Ascending aorta (tissue), 2 donors: ENCODE measurements at regions not wholly inside any gene's neighbourhood (a gene's known extent, or its start where the extent isn't known, plus 50 kb on each side); places are given as distances from the start of the nearest gene placed in this dataset.

Experiments used
- DNase-seq, 2 donors: peaks; one replicate each; pipeline ENCODE4 v3.0.0-alpha.2; 2019; ENCODE audit warnings: low spot score in 2 of 2
- H3K27ac ChIP-seq, 2 donors: fragments of 200-600 bp; sonication (generic); one replicate each; pipeline ENCODE4 v1.5.1; 2016 to 2017; ENCODE audit warnings: mild to moderate bottlenecking in 1 of 2
- H3K27me3 ChIP-seq: fragments of 200-600 bp; sonication (generic); one replicate; pipeline ENCODE4 v1.5.1; 2017
- H3K36me3 ChIP-seq, 2 donors: fragments of 200-600 bp; sonication (generic); one replicate each; pipeline ENCODE4 v1.5.1; 2016
- H3K4me1 ChIP-seq, 2 donors: fragments of 200-600 bp; sonication (generic); one replicate each; pipeline ENCODE4 v1.5.1; 2016 to 2017; ENCODE audit warnings: mild to moderate bottlenecking in 1 of 2
- H3K4me3 ChIP-seq, 2 donors: fragments of 200-600 bp; sonication (generic); one replicate each; pipeline ENCODE4 v1.5.1; 2016 to 2017; ENCODE audit warnings: mild to moderate bottlenecking in 1 of 2
- H3K9me3 ChIP-seq, 2 donors: fragments of 200-600 bp; sonication (generic); one replicate each; pipeline ENCODE4 v1.5.1; 2016
- CTCF ChIP-seq, 3 experiments: fragments of 200-600 bp in 2 of 3; fragments of 450-650 bp in 1 of 3; sonication (generic) in 2 of 3; IDR thresholded peaks; one replicate each; pipeline ENCODE4 v1.5.1; 2016 to 2019; ENCODE audit warnings: antibody characterized with exemption in 3 of 3, mild to moderate bottlenecking in 1 of 3, moderate library complexity in 1 of 3
- intact Hi-C: fragments of 100-400 bp; cut with DNase I; formaldehyde crosslinking; loops from one replicate; pipeline ENCODE4 v1.15.1; 2023

- Histone ChIP-seq H3K4me1 (no peaks in the 10 kb centered on the region), H3K36me3 (no peaks in the 10 kb centered on the region), H3K4me3 (no peak overlapping the region), H3K27me3 (no peaks in the 10 kb centered on the region), H3K27ac (no peak overlapping the region), H3K9me3 (no peaks in the 10 kb centered on the region)
- intact Hi-C loops: no loop called here
- no peak for TF ChIP-seq CTCF (IDR thresholded peaks at IDR 0.05)
- DNase-seq: no peak
Observed at GRCh38 chr1:101603726-101604125, 366.9 kb downstream of the S1PR1 start.

GRCh38 chr1:101605878-101606277 lies 369.1 kb downstream of the S1PR1 start:
- no peak for DNase-seq
- intact Hi-C loops: no loop called here
- no peaks in the 10 kb centered on the region for H3K4me1 ChIP-seq
- H3K9me3 ChIP-seq: peaks cover 0 to 11% of the 10 kb centered on the region in 2 donors
- H3K27me3 ChIP-seq: no peaks in the 10 kb centered on the region
- H3K36me3 ChIP-seq: no peaks in the 10 kb centered on the region
- no peak overlapping the region for H3K27ac ChIP-seq
- TF ChIP-seq CTCF (IDR thresholded peaks at IDR 0.05): no peak
- H3K4me3 ChIP-seq: no peak overlapping the region

GRCh38 chr1:101613546-101613945 lies 376.7 kb downstream of the S1PR1 start:
- DNase-seq: no peak
- intact Hi-C loops: no loop called here
- no peak overlapping the region for H3K27ac ChIP-seq
- H3K36me3 ChIP-seq: no peaks in the 10 kb centered on the region
- no peak for TF ChIP-seq CTCF (IDR thresholded peaks at IDR 0.05)
- H3K9me3 ChIP-seq: peaks cover 0 to 12% of the 10 kb centered on the region in 2 donors
- no peaks in the 10 kb centered on the region for H3K27me3 ChIP-seq
- H3K4me1 ChIP-seq: no peaks in the 10 kb centered on the region
- H3K4me3 ChIP-seq: no peak overlapping the region

GRCh38 chr1:101618900-101619299 lies 377.8 kb downstream of the OLFM3 start:
- H3K36me3 ChIP-seq: no peaks in the 10 kb centered on the region
- no peaks in the 10 kb centered on the region for H3K9me3 ChIP-seq
- no peak for DNase-seq
- no peaks in the 10 kb centered on the region for H3K4me1 ChIP-seq
- no peak overlapping the region for H3K27ac ChIP-seq
- no peak for TF ChIP-seq CTCF (IDR thresholded peaks at IDR 0.05)
- intact Hi-C loops: no loop called here
- no peaks in the 10 kb centered on the region for H3K27me3 ChIP-seq
- H3K4me3 ChIP-seq: no peak overlapping the region

GRCh38 chr1:101632548-101633272 lies 364.0 kb downstream of the OLFM3 start:
- no peak for TF ChIP-seq CTCF (IDR thresholded peaks at IDR 0.05)
- intact Hi-C loops: no loop called here
- no peaks in the 10 kb centered on the region for H3K36me3 ChIP-seq
- no peaks in the 10 kb centered on the region for H3K4me1 ChIP-seq
- DNase-seq: no peak
- no peaks in the 10 kb centered on the region for H3K9me3 ChIP-seq
- no peaks in the 10 kb centered on the region for H3K27me3 ChIP-seq
- H3K4me3 ChIP-seq: no peak overlapping the region
- no peak overlapping the region for H3K27ac ChIP-seq
